Panc1 (cell line): ENCODE measurements at regions not wholly inside any gene's neighbourhood (a gene's known extent, or its start where the extent isn't known, plus 50 kb on each side); places are given as distances from the start of the nearest gene placed in this dataset.

ENCODE experiments used
- ATAC-seq: fragments of 200-7000 bp; cut with Tn5 transposase; 2 replicates; pipeline ENCODE4 v1.9.1; 2020; ENCODE audit warnings: mild to moderate bottlenecking, moderate library complexity
- BruUV-seq: library from RNA; stranded (reverse); fragments of 400-500 nt; replicated peaks from 2 replicates; lab custom pipeline; 2021; lab: Mats Ljungman, UMichigan
- CTCF ChIA-PET: fragments of 300-600 bp; sonication (Branson Sonifier 250); formaldehyde crosslinking; loops from one replicate; lab custom pipeline; 2022; ENCODE audit warnings: antibody characterized with exemption; lab: Charles Lee
- POLR2A ChIA-PET: fragments of 300-600 bp; sonication (Branson Sonifier 250); formaldehyde crosslinking; loops from one replicate; lab custom pipeline; 2022; ENCODE audit warnings: antibody characterized with exemption; lab: Charles Lee
- DNase-seq: peaks from one replicate; pipeline ENCODE4 v3.0.0-alpha.2; 2010; ENCODE audit warnings: low read depth, low spot score
- H3K27ac ChIP-seq: 2 replicates; pipeline ENCODE4 v1.5.1; 2011; ENCODE audit warnings: mild to moderate bottlenecking, low read length, inconsistent platforms
- H3K27me3 ChIP-seq: fragments of 200-500 bp; sonication (Bioruptor generic); 2 replicates; pipeline ENCODE4 v1.6.0; 2014; ENCODE audit warnings: low read length, inconsistent platforms; ENCODE audit not compliant: control insufficient read depth, insufficient read depth
- H3K36me3 ChIP-seq: fragments of 200-500 bp; sonication (Bioruptor generic); 2 replicates; pipeline ENCODE4 v1.5.1; 2014; ENCODE audit warnings: inconsistent platforms, mild to moderate bottlenecking, low read length, moderate library complexity; ENCODE audit not compliant: control insufficient read depth, insufficient read depth
- H3K4me1 ChIP-seq: 2 replicates; pipeline ENCODE4 v1.5.1; 2011; ENCODE audit warnings: inconsistent platforms, mild to moderate bottlenecking, low read length, moderate library complexity; ENCODE audit not compliant: control insufficient read depth, insufficient read depth
- H3K4me3 ChIP-seq, 2 experiments: 2 replicates each; pipeline ENCODE4 v1.5.1; 2011 to 2012; ENCODE audit warnings: low read depth in 2 of 2, low read length in 2 of 2, mild to moderate bottlenecking in 2 of 2, inconsistent platforms in 1 of 2, moderate library complexity in 1 of 2
- H3K9me3 ChIP-seq: fragments of 200-500 bp; sonication (Bioruptor generic); 2 replicates; pipeline ENCODE4 v1.5.1; 2014; ENCODE audit warnings: low read depth, mild to moderate bottlenecking, inconsistent platforms, low read length, moderate library complexity; ENCODE audit not compliant: control insufficient read depth, insufficient read depth
- POLR2AphosphoS5 ChIP-seq: IDR thresholded peaks from 2 replicates; pipeline ENCODE4 v1.6.1; 2012; ENCODE audit warnings: mild to moderate bottlenecking, low read depth, low read length, moderate library complexity
- REST ChIP-seq, 2 experiments: IDR thresholded peaks; 2 replicates each; pipeline ENCODE4 v1.6.1; 2011 to 2012; ENCODE audit warnings: low read depth in 2 of 2, control low read depth in 1 of 2, low read length in 1 of 2, mild to moderate bottlenecking in 1 of 2, moderate library complexity in 1 of 2; ENCODE audit not compliant: insufficient read depth in 1 of 2
- SIN3A ChIP-seq: IDR thresholded peaks from 2 replicates; pipeline ENCODE4 v1.6.1; 2012; ENCODE audit warnings: low read depth, mild to moderate bottlenecking, low read length, moderate library complexity, borderline replicate concordance; ENCODE audit not compliant: insufficient read depth
- TCF7L2 ChIP-seq: IDR thresholded peaks from 2 replicates; pipeline ENCODE4 v1.6.1; 2011; ENCODE audit warnings: mild to moderate bottlenecking, low read depth, low read length, inconsistent platforms
- in situ Hi-C: cut with HindIII; loops from 2 replicates; pipeline ENCODE4 v1.10.0; 2016; ENCODE audit warnings: low sequenced_read_pairs, low pct_unique_long_range_greater_than_20kb
- intact Hi-C: fragments of 100-400 bp; cut with micrococcal nuclease; formaldehyde crosslinking; loops from one replicate; pipeline ENCODE4 v1.10.0; 2022; ENCODE audit not compliant: unreplicated experiment
- TF ChIP-seq, protein P1 (sequence below): fragments of 450-650 bp; IDR thresholded peaks from 2 replicates; pipeline ENCODE4 v1.5.1; 2017; ENCODE audit warnings: mild to moderate bottlenecking

DNA sequence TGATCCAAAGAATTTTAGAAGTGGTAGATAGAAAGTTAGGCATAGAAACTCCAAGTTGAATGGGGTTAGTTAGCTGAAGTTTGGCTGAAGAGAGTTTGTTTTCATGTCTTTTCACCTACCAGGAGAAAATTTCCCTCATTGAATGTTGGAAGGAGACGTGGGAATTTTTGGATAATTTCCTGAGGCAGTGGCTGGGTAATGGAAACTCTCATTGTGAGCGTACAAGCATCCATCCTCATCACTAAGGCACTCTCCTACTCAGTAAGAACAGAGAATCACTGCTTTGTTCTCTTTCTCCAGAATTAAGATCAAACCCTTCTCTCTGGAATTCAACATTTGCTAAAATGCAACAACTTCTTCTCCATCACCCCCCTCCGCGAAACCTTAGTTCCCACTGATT, 179.7 kb downstream of the PALM2AKAP2 start:
- POLR2A ChIA-PET, result no interaction called here
- CTCF ChIA-PET, result no interaction called here
- Histone ChIP-seq H3K27me3 (no peaks in the 10 kb centered on the region), H3K27ac (no peak overlapping the region), H3K4me3 (no peak overlapping the region), H3K9me3 (no peaks in the 10 kb centered on the region), H3K4me1 (no peaks in the 10 kb centered on the region), H3K36me3 (no peaks in the 10 kb centered on the region)
- no peak for ATAC-seq
- intact Hi-C loops, result no loop called here
- no TSS peak for BruUV-seq
- in situ Hi-C loops, result no loop called here
- no peak for TF ChIP-seq POLR2AphosphoS5
- no peak for TF ChIP-seq TCF7L2
- TF ChIP-seq SIN3A, result no peak
- TF ChIP-seq, protein P1, sequence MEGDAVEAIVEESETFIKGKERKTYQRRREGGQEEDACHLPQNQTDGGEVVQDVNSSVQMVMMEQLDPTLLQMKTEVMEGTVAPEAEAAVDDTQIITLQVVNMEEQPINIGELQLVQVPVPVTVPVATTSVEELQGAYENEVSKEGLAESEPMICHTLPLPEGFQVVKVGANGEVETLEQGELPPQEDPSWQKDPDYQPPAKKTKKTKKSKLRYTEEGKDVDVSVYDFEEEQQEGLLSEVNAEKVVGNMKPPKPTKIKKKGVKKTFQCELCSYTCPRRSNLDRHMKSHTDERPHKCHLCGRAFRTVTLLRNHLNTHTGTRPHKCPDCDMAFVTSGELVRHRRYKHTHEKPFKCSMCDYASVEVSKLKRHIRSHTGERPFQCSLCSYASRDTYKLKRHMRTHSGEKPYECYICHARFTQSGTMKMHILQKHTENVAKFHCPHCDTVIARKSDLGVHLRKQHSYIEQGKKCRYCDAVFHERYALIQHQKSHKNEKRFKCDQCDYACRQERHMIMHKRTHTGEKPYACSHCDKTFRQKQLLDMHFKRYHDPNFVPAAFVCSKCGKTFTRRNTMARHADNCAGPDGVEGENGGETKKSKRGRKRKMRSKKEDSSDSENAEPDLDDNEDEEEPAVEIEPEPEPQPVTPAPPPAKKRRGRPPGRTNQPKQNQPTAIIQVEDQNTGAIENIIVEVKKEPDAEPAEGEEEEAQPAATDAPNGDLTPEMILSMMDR, result no peak
- TF ChIP-seq REST (IDR thresholded peaks at IDR 0.05; ENCODE audit: insufficient read depth in 1 of 2, low read depth in 2 of 2, low read length in 1 of 2), result no peak
- DNase-seq, result no peak

DNA sequence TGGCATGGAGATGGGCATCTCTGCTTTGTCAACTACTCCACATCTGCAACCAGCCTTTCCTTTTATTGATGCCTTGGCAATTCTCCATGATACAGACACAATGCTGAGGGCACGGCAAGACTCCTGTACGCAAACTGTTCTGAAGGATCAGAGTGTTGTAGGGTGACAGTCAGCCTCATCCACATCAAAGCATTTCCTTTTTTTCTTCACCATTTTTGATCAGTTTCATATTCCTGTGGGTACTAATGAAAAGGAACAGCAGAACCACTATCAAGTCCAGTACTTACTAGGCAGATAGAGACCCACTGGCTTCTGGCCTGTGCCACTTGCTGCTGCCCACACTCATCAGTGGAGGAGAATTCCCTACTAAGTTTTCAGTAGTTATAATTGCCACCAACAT, 181.6 kb downstream of the PALM2AKAP2 start:
- ATAC-seq (no peak), DNase-seq (no peak)
- no peaks in the 10 kb centered on the region for H3K36me3 ChIP-seq
- TF ChIP-seq, protein P1, result no peak
- no TSS peak for BruUV-seq
- H3K9me3 ChIP-seq, result no peaks in the 10 kb centered on the region
- no peaks in the 10 kb centered on the region for H3K4me1 ChIP-seq
- H3K27me3 ChIP-seq, result no peaks in the 10 kb centered on the region
- H3K4me3 ChIP-seq, result no peak overlapping the region
- CTCF ChIA-PET, result no interaction called here
- in situ Hi-C loops, result no loop called here
- POLR2A ChIA-PET, result no interaction called here
- no peak overlapping the region for H3K27ac ChIP-seq
- intact Hi-C loops, result no loop called here

- DNase-seq (no peak), ATAC-seq (no peak)
- intact Hi-C loops, result no loop called here
- Histone ChIP-seq H3K27me3 (no peaks in the 10 kb centered on the region), H3K4me1 (no peaks in the 10 kb centered on the region), H3K27ac (no peak overlapping the region), H3K36me3 (no peaks in the 10 kb centered on the region), H3K9me3 (no peaks in the 10 kb centered on the region), H3K4me3 (no peak overlapping the region)
- TF ChIP-seq SIN3A, result no peak
- no peak for TF ChIP-seq REST (IDR thresholded peaks at IDR 0.05; ENCODE audit: insufficient read depth in 1 of 2, low read depth in 2 of 2, low read length in 1 of 2)
- TF ChIP-seq TCF7L2, result no peak
- TF ChIP-seq POLR2AphosphoS5, result no peak
- TF ChIP-seq, protein P1, result no peak
- CTCF ChIA-PET, result no interaction called here
- in situ Hi-C loops, result no loop called here
- POLR2A ChIA-PET, result no interaction called here
- no TSS peak for BruUV-seq
Observed at GRCh38 chr9:109962215-109962614, 182.2 kb downstream of the PALM2AKAP2 start.
